GM21825 (cell line): ENCODE measurements at regions not wholly inside any gene's neighbourhood (a gene's known extent, or its start where the extent isn't known, plus 50 kb on each side); places are given as distances from the start of the nearest gene placed in this dataset.

ENCODE experiments used
- ATAC-seq: cut with Tn5 transposase; IDR thresholded peaks from one replicate; pipeline ENCODE4 v1.9.1; 2021; ENCODE audit warnings: mild to moderate bottlenecking, moderate library complexity; ENCODE audit not compliant: unreplicated experiment

DNA sequence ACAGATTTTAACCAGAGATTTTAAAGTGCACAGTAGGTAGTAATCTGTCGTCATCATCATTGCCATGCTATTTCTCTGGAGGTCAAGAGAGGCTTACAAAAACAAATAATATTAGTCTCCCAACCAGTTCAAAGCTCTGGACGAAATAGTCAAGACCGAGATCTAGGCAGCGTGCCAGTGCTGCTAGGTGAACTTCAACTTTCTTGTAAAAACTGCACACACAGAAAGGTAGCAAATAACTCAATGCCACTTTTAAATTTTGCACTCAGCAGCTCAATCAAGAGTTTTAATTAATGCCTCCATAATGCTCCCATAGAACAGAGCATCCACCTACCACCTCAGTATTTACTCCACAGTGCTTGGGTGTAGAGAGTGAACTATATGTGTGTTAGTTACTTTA is 656.8 kb downstream of the IRX1 start:
- ATAC-seq: no peak

GRCh38 chr5:4254736-4255135 is 659.1 kb downstream of the IRX1 start:
- no peak for ATAC-seq

GRCh38 chr5:4255441-4255840 is 659.8 kb downstream of the IRX1 start:
- ATAC-seq: no peak

GRCh38 chr5:4258170-4258569 is 662.5 kb downstream of the IRX1 start:
- no peak for ATAC-seq

DNA sequence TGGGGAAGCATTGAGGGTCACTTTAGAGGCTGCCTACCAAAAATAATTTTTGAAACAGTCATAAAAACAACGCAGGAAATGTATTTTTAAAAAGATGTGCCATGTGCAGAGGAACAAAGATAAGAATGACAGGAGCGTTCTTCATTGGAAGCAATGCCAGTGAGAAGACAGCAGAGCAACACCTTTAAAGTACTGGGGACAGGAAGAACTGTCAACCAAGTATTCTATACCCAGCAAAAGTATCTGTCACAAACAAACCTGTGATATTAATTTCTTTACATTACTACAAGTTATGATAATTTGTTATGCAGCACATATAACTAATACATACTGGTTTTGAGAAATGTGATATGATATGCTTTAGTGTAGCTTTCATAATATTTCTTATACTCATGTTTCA is 675.6 kb downstream of the IRX1 start:
- ATAC-seq: no peak

- ATAC-seq: no peak
Observed at GRCh38 chr5:4275232-4275631, 679.6 kb downstream of the IRX1 start.

DNA sequence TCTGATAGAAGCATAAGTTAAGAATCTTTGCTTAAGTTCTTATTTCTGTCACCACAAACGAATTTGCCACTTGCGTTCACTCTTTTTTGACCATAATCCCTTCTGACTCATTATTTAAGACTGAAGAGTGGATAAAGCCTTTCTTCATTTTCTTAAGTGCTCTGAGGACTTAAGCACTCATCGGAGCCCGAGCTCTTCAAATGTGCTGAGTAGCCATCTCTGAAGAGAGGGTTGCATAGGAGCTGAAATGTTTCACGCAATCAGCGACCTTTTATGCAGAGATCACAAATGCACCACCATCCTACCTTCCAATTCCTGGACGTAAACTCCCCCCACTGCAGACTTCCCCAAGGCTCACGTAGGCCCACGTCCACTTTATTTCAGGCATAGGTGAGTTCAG is 699.2 kb downstream of the IRX1 start:
- no peak for ATAC-seq

DNA sequence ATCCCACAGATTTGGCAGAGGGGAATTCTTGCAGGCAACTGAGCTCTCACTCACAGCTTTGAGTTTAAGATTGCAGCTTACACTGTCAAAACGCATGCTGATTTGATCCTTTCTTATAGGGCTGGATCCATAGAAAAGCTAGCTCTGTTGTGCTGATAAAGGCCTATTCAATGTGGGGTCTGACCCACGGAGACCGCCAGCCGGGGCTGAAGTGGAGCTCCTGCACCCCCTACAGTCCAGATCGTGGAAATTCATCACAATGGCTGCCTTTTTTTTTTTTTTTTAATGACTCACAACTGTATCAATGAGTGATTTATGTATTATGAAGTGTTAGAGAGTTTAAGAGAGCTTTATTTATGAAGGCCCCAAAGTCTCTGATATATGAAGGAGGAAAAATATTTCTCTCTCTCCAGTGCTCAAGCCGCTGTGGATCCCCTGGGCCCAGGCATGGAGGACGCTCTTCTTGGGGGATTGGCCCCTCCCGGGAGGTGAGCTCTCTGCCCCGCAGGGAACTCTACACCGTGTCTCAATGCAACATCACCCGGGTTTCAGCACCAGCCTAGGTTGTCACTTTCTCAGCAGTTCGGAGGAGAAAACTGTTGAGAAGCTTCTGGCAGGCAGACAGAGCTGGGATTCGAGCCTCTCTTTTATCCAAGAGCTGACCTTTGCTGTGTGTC is 700.2 kb downstream of the IRX1 start:
- no peak for ATAC-seq

- no peak for ATAC-seq
Observed at GRCh38 chr5:4306057-4306456, 710.4 kb downstream of the IRX1 start.

- no peak for ATAC-seq
Observed at GRCh38 chr5:4309026-4309425, 713.4 kb downstream of the IRX1 start.

- ATAC-seq: no peak
Observed at GRCh38 chr5:4313138-4313537, 717.5 kb downstream of the IRX1 start.

- no peak for ATAC-seq
Observed at GRCh38 chr5:4319478-4320128, 724.0 kb downstream of the IRX1 start.

DNA sequence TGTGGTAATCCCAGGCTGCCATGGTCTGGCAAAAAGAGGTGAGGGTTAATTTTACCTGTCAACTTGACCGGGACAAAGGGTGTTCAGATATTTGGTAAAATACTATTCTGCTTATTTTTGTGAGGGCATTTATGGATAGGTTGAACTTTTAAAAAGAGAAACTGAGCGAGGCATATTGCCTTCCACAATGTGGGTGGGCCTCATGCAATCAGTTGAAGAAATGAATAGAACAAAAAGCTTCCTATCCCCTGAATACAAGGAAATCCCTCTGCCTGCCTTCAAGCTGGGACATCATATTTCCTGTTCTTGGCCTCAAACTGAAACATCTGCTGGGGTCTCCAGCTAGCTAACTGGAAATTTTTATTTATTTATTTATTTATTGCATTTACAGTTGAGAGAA is 734.7 kb downstream of the IRX1 start:
- no peak for ATAC-seq

DNA sequence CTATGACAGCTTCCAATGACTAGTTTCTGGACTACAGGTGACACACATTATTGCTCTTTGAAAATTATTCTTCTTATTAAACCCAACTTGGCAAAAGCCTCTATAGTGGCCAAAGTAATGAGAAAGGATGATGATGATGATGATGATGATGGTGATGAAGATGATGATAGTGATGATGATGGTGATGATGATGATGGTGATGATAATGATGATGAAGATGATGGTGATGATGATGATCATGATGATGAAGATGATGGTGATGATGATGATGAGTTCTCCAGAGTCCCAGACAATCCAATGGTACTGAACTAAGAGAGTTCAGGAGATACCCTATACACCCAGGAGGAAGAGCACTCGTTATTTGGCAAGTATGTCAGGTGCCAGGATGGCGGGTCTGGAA is 739.4 kb downstream of the IRX1 start:
- ATAC-seq: no peak

- no peak for ATAC-seq
Observed at GRCh38 chr5:4337519-4337918, 741.9 kb downstream of the IRX1 start.

- ATAC-seq: no peak
Observed at GRCh38 chr5:4339949-4340348, 744.3 kb downstream of the IRX1 start.

DNA sequence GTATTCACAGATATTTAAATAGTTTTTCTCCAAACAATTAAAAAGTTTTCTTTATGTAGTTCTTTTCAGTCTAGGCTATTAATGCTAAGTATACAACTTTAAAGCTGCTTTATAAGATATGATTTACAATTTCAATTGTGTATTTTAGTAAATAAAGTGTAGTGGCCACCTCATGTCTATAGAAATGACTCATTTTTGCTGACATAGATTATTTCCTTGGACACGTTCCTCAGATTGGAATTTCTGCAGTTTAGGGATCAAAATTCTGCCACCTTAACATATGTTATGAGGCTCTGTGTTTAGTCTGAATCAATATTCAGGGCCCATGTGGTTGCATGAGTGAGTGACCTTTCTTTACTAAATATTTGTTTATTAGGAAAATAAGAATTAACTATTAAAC is 750.2 kb downstream of the IRX1 start:
- no peak for ATAC-seq

GRCh38 chr5:4348423-4348822 is 752.8 kb downstream of the IRX1 start:
- ATAC-seq: no peak

GRCh38 chr5:4348919-4349318 is 753.3 kb downstream of the IRX1 start:
- ATAC-seq: no peak

DNA sequence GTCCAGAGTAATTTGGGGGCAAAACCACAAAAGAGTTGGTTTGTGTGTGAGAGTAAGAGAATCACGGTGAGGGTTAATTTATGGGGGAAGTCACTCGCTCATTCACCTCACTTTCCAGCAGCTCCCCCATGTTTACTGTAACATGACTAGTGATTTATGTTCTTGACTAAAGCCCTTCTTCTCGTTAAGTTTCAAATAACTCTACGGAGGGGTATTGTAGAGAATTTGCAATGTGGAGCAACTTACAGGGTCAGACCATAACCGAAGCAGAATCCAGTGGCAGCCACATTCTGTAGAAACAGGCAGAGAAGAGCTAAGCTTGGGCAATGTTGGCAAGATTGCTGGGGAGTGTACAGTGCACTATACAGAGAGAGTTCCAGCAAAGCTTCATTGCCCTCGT is 760.6 kb downstream of the IRX1 start:
- ATAC-seq: no peak

DNA sequence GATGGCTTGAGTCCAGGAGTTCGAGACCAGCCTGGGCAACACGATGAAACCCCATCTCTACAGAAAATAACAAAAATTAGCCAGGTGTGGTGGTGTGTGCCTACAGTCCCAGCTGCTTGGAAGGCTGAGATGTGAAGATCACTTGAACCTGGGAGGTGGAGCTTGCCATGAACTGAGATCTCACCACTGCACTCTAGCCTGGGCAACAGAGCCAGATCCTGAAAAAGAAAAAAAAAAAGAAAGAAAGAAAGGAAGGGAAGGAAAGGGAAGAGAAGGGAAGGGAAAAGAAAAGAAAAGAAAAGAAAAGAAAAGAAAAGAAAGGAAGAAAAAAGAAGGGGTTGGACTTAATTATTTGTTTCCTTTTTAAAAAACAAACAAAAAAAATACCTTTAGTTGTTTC is 764.2 kb downstream of the IRX1 start:
- no peak for ATAC-seq

DNA sequence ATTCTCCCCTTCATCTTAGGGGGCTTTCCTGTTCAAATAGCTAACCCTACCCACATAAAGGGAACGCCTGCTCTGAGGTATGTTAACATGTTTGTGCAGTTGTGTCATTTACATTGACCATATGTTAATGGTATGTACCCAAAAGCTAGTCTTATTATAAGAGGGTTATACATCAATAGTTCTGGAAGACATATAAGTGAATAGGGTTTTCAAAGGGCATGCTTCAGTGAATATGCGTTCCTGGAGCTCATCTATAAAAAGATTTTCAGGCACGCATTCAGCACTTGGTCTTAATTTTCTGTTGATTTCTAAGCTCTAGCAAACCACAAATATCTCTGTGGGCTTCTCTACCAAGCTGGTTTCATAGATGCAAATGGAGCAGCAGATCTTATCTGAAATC is 766.1 kb downstream of the IRX1 start:
- ATAC-seq: no peak

GRCh38 chr5:4362411-4362810 is 766.8 kb downstream of the IRX1 start:
- no peak for ATAC-seq
